ENCODE measurements at regions not wholly inside any gene's neighbourhood (a gene's known extent, or its start where the extent isn't known, plus 50 kb on each side); places are given as distances from the start of the nearest gene placed in this dataset.

DNA sequence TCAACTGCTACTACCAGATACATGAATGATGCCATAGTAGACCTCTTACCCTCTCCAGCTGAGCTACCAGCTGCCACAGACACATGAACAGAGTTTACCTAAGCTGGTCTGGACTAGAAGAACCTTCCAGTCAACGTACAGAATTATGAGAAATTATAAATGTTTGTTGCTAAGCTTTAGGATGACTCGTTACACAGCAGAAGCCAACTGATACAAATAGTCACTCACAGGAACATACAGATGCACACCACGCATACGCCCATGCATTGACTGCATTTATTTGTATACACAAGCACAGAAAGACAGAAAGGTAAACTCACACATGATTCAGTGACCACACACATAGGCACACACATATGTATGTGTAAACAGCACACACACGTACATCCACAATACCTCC, 164.6 kb downstream of the SALL1 start:
- no peak for TF ChIP-seq CTCF (IDR thresholded peaks at IDR 0.05)
- TF ChIP-seq POLR2A (IDR thresholded peaks at IDR 0.05): no peak
